GM19043 (cell line): ENCODE measurements at regions not wholly inside any gene's neighbourhood (a gene's known extent, or its start where the extent isn't known, plus 50 kb on each side); places are given as distances from the start of the nearest gene placed in this dataset.

Experiments used
- ATAC-seq: cut with Tn5 transposase; IDR thresholded peaks from one replicate; pipeline ENCODE4 v1.9.1; 2021; ENCODE audit warnings: low read depth; ENCODE audit not compliant: unreplicated experiment

DNA sequence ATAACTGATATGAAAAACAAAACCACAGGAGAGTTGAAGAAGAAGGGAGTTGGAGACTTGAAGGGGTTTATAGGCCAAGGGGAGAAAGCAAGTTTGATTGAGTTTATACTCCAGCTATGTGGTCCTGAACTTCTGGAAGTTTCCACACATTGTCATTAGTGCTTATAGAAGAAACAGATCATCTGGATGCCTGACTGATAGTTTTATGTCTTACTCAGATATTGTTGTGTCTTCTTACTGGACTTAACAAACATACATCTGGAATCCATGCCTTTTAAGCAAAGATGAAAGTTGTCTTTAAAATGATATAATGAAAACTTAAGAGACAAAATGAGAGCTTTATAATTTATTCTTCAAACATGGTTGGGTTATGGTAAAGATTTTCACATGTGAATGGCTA lies 101.3 kb upstream of the FZD8 start:
- ATAC-seq = no peak

DNA sequence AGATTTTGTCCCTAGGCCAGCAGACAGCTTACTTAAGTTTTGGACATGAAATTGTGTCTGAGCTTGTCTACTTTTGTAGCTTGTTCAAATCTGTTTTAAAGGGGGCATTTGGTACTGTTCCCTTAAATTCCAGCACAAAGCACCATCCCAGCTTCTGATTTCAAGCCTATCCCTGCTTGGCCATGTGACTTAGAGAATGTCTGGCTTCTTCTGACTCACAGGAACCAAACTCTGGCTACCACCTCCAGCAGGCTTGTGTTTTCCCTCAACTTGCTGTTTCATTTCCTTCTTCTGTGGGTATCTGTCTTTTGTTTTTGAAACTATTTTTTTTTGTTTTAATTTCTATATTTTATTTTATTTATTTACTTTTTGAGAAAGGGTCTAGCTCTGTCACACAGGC lies 97.9 kb upstream of the FZD8 start:
- no peak for ATAC-seq

DNA sequence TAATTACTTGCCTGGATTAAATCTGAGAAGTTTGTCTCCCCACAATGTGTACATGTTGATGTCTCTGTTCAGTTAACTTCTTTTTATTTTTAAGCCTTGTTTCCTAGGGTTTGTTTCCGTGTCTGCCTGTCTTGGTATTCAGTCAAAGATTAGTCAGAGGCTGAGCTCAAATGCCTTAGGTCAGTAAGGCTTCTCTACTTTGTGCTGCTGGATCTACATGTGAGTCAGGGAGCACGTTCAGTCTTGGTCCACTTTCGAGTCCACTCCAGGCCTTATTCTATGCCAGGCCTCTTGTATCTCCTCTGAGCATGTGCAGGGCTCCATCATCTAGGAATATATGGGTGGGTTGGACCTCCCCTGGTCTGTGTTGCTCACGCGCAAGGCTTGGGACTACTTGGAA lies 93.3 kb upstream of the FZD8 start:
- ATAC-seq = no peak

DNA sequence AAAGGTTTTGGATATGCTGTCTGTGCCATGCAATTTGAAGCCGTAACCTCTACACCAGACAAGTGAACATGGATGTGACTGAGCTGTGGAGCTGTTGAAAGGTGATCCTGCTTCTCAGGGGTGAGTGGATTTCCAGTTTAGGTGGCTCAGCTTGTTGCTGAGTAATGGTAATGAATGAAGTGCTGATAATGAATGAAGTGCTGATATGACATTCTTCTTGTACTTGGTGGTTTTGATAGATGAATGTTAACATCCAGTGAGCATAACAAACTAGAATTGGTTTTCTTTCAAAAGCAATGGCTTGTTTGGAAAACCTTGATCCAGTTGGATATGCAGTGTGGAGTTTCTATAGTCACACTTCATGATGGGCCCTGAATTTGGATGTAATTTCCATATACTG lies 89.7 kb upstream of the FZD8 start:
- no peak for ATAC-seq

DNA sequence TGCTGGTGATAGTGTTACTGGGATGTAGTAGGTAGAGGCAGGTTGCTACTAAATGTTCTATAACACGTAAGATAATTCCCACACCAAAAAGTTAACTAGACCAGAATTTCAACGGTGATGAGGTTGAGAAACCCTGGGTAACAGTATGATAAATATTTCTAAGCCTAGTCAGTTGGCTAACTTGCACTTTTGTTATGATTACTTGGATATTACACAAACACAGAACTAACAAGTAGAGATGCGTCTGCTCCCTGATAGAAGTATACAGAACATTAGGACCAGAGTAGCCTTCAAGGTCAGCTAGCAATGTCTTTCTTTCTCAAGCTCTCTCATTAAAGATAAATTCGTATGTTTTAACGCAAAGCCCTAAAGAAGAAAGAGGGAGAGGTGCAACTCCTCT lies 86.2 kb upstream of the FZD8 start:
- no peak for ATAC-seq

DNA sequence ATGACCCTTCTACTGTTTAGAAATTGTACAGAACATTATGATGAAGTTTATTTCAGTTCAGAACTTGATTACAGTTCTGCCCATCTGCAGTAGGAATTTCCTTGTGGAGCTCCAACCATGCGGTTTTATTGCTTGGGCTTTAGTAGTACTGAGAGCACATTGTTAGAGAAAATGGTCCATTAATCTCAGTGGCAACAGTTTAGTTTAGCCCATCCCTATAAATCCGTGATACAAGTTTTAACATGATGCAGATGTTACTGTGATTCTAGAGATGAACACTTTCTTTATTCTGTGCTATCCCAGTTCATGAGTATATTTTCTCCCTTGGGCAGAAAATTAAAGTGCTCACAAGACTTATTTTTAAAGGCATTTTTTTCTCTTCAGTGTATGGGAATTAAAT lies 84.8 kb upstream of the FZD8 start:
- no peak for ATAC-seq

DNA sequence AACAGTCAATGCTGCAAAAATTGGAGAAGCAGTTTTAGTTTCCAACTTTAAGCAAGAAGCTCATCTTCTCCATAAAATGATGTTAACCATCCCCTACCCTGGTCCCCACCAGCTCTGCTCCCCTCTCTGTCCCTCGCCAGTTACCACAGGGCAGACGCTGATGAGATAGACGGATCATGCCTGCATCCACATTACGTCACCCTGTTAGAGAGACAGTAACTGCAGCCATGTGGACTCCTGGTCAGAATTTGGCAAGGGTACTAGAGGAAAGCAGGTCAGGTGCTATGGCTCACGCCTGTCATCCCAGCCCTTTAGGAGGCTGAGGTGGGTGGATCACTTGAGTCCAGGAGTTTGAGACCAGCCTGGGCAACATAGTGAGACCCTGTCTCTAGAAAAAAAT lies 81.9 kb upstream of the FZD8 start:
- no peak for ATAC-seq

DNA sequence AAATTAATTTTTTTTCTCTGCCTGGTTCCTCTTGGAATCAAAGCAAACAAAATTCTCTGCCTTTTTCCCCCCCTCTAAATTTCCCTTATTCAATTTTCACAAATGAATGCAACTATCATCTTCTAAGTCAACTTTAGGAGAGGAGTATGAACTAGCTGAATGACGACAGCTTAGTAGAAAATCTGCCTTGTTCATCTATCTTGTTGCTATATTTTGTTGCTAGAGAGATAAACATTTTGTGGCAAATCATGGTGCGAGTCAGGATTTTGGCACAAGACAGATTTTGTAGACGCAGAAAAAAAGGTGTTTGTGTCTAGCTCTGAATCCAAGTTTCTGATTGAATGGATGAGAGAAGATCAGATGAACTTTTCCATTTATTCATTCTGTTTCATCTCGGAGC lies 81.0 kb upstream of the FZD8 start:
- no peak for ATAC-seq

DNA sequence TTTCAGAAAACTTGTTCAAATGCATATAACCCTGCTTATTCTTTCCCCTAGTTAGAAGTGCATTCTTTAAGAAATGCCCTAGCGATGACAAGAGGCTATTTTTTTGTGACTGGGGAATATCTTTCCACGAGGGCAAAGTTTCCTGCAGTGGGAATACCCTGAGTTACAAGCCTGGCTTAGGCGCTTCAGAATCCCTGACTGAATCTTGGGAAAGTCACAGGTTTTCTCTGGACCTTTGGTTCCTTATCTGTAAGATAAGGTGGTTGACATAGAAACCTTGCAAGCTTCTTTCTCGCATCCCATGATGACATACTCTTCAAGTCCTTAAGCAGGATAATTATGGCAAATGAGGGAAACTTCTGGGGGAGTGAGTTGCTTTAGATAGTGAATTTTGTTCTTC lies 80.5 kb upstream of the FZD8 start:
- ATAC-seq = no peak

DNA sequence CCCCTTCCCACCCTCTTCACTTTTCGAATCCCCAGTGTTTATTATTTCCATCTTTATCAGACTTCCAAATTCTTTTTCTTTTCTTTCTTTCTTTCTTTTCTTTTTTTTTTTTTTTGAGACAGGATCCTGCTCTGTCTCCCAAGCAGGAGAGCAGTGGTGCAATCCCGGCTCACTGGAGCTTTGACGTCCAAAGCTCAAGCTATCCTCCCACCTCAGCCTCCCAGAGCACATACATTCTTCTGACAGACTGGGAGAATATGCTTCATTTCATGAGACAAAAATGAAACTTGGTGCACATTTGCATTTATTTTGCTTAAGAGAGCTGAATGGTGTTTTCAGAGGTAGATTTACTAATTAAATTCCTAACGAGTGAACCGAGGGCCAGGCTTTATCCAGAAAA lies 80.1 kb upstream of the FZD8 start:
- no peak for ATAC-seq

DNA sequence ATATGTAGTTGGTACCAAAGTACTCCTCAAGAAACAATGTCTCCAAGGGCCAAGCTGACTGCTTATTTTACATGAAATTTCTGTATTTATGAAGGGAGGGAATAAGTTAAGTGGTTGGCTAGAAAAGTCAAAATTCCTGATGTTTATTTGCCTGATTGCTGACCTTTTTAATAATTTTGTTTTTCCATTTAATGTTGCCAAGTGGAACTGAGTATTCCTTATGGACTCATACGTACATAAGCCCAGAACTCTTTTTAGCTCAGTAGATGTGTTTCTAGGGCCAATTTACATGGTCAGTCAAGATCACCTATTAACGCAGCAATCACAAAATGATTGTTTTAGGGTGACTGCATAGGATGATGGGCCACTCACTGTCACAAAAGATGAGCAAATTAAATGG lies 78.3 kb upstream of the FZD8 start:
- no peak for ATAC-seq

DNA sequence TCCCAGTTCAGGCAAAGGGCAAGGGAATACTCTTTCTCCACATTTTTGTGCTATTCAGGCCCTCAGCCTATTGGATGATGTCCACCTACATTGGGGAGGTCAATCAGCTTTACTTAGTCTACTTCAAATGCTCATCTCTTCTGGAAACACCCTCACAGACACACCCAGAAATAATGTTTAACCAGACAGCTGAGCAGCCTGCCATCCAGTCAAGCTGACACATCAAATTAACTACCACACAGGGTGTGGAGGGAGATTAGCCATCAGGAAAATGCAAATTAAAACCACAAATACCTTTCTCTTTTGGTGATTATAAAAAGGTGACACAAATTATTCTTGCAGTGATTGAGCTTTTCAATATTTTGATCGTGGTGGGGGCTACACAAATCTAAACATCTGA lies 74.7 kb upstream of the FZD8 start:
- no peak for ATAC-seq

DNA sequence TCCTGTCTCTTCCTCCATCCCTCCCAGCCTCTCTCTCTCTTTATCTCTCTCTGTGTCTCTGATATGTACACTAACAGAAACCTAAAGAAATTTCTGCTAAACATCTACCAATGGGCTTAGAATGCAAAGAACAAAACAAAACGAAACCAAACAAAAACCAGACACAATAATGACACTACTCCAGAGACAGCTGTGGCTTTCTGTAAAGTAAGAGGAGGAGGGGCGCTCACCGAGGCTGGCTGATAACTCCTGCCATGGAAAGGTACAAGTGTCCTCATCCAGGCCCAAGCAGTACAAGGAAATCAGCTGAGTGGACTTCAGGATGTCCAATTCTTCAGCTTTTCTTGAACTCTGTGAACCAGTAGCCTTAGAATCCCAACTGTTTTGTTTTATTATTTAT lies 70.4 kb upstream of the FZD8 start:
- ATAC-seq = no peak

DNA sequence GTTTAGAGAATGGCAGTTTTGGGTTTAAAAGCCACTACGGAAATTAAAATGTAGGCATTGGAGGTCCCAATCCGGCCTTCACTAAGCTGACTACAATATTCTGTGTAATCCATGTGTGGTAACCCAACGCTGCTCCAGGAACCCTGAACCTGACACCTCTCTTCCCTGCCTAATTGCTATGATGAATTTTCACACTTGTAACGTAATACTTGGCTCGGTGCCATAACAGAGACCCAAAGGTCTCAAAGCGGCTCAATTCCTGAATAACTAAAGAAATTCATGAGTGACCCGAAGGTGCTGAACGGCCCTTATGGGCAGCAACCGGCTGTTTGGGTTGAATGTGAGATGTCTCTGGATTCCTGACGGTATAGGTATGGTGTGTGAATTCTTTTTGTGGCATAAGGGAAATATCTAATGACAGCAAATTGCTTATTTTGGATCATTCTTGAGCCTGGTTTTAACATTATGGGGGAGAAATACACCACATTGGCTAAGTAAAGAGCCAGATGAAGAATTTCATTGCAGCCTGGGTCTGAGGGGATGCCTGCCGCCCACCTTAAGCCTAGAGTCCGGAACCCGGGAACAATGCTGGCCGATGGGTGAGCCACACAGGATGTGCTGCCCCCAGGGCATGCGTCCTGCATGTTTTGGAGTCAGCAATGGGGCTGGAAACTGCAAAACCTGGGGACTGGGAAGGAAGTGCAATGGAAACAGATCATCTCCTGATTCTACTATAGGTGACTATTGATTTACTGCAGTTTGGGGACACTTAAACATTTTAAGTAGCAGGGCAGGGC lies 69.7 kb upstream of the FZD8 start:
- no peak for ATAC-seq

DNA sequence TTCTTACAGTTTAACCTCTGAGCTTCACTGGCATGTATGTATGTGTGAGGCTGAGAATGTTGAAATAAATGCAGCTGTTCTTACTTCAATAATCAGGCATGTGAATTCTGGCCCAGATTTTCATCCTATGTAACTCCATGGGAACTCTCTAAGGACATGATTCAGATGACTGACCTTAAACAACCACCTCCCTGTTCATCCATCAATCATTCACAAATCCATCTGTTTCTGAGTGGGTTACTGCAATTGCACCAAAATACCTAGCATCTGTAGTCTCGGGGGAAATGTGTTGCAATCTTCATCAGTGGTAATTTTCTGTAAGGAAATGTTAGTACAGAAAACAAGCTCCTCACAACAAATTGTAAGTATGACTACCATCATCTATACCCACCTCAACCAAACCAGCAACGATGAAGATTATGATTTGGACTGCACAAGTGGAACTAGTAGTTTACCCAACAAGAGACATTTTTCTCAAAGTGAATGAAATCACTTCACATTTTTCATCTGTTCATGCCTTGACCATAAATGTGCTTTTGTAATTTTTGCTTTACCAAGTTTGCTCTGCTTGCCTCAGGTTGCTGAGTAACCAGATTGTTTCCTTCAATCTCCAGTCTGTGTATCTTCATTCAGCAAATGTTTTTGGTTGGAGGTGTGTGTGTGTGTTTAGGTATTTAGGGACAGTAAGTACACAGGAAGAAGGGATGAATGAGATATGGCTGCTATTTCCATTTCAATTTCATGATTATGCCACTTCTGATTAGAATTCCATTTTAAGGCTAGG lies 65.7 kb upstream of the FZD8 start:
- ATAC-seq = no peak

DNA sequence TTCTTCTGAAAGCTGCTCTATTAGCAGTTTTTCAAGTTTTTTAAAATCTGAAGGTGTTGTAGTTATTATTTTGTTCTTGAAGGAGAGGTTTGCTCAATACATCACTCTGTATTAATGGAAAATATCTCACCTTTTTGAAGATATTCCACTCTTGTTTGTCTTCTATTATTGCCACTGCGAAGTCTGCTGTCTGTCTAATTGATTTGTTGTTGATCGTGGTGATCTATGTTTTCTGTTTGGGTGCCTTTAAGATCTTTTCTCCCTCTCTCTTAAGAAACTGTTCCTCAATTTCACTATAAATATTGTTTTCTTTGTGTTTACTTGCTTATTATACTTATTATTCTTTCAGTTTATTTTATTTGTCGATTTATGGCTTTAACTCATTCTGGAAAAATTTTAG lies 64.9 kb upstream of the FZD8 start:
- no peak for ATAC-seq

DNA sequence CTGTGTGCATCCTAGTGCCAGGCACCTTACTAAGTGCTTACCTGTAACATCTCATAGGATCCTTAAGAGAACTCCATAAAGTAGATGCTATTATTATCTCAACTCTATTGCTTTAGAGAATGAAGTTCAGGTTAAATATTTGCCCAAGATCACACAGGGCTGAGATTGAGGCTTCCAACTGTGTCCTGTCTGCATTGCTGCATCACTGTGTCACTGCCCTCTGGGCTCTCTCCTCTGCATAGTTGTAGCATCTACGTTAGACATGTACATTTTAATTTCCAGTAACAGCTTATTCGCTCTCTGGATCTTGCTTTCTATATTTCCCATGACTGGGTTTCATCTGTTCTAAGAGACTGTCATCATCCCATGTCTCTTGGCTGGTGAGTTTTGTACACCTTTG lies 63.6 kb upstream of the FZD8 start:
- ATAC-seq = no peak

DNA sequence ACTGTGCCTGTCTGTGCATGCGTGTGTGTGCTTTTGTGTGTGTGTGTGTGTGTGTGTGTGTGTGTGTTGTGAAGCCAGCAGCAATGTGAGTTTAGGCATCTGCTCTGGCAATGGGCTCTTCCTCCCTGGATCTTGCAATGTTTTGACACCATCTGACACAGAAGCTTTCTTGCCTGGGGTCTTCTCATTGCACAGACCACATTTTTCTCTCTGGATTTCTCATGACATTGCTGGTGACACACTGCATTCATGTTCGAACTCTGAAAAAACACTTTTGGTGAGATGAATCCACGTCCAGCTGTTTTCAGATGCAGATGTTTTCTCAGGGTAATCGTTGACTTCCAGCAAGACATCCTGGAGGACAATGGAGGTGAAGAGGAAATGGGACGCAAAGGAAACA lies 63.0 kb upstream of the FZD8 start:
- no peak for ATAC-seq

DNA sequence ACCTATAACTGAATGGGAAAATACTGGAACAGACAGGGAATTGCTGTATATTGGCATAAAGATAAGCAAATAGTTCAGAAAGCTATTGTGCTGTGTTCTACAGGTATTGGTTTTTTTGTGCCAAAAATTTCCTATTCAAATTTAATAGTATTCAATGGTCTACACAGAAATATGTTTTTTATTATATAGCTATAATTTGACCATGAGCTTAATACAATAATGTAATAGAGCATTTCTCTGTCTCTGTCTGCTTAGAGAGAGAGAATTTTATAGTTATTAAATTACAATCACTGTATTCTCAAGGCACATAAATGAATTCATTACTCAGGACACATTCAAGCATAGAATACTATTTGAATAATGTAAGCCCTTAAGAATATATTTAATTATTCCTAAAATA lies 62.3 kb upstream of the FZD8 start:
- ATAC-seq = no peak

DNA sequence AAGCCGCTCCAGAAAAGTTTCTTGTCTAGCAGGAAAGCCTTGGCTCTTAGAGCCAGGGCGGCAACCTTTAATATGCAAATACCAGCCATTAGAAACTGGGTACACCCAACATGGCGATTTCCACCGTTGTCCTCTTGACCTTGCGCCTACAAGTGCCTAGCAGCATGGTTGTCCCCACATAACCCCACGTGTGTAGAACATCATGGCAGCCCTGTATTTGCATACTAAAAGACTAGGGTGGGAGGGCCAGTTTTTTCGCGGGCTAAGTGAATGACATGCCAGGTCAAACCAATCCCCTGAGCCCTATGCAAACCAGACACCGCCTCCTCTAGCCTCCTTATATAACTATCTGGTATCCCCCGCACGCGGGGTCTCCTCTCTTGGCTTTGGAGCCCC lies 58.4 kb upstream of the FZD8 start:
- no peak for ATAC-seq

DNA sequence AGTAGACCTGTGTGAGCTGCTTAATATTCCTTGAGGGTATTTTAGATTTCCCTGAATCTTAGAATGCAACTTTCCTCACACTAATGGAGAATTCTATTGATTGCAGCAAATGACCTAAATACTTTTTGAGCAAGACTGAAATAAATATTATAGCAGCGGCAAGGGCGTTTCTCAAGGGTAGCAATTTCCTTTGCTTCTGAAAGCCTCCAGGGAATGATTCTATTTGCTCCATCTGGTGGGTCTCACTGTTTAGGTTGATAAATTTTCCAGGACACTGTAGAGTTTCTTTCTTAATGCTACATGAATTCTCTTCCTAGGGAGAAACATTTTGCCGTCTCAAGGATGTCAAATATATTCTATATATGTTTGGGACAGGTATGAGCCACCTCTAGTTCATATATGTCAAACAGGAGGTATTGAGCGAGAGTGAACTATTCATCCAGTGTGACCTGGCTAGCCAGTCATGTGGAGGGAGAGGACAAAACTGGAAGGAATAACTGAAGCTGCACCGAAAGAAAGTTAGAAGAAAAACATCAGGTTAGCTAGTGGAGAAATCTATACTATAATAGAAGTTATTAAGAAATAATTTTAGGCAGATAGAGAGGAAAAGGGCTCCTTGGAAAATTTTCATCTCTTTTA lies 57.9 kb upstream of the FZD8 start:
- ATAC-seq = no peak
